ENCODE measurements at regions not wholly inside any gene's neighbourhood (a gene's known extent, or its start where the extent isn't known, plus 50 kb on each side); places are given as distances from the start of the nearest gene placed in this dataset.

GRCh38 chr1:164369698-164370365 lies 189.2 kb upstream of the PBX1 start:
- no peak for TF ChIP-seq ZBTB7A (IDR thresholded peaks at IDR 0.05; ENCODE audit: low read depth)

- 0 out of 2 replicates have a peak, but pooled peaks have one; percentile 24 for TF ChIP-seq TCF12 (IDR thresholded peaks at IDR 0.05; ENCODE audit: low read depth)
- TF ChIP-seq CEBPB (IDR thresholded peaks at IDR 0.05) = no peak
- peak; percentile 80 for TF ChIP-seq NFIC (IDR thresholded peaks at IDR 0.05)
- TF ChIP-seq MAX (IDR thresholded peaks at IDR 0.05) = no peak
- no peak for TF ChIP-seq TAF1 (IDR thresholded peaks at IDR 0.05; ENCODE audit: low read depth)
- no peak for TF ChIP-seq REST (IDR thresholded peaks at IDR 0.05; ENCODE audit: low read depth)
- no peak for TF ChIP-seq FOXM1 (IDR thresholded peaks at IDR 0.05; ENCODE audit: borderline replicate concordance, low read depth)
- peak; percentile 38 for TF ChIP-seq TEAD4 (IDR thresholded peaks at IDR 0.05)
- no peak for TF ChIP-seq CREB1 (IDR thresholded peaks at IDR 0.05; ENCODE audit: low read depth)
- no peak; the same call in 1 of the 2 replicates for TF ChIP-seq EP300 (IDR thresholded peaks at IDR 0.05; ENCODE audit: borderline replicate concordance)
- TF ChIP-seq EGR1 (IDR thresholded peaks at IDR 0.05) = no peak
Measured at GRCh38 chr1:164380893-164381292, 178.1 kb upstream of the PBX1 start.

- TF ChIP-seq CREB1 (IDR thresholded peaks at IDR 0.05; ENCODE audit: low read depth) (no peak), MAX (IDR thresholded peaks at IDR 0.05) (no peak), TAF1 (IDR thresholded peaks at IDR 0.05; ENCODE audit: low read depth) (no peak), TEAD4 (IDR thresholded peaks at IDR 0.05) (no peak), FOXM1 (IDR thresholded peaks at IDR 0.05; ENCODE audit: borderline replicate concordance, low read depth) (no peak), USF1 (IDR thresholded peaks at IDR 0.05) (no peak), REST (IDR thresholded peaks at IDR 0.05; ENCODE audit: low read depth) (no peak), EP300 (IDR thresholded peaks at IDR 0.05; ENCODE audit: borderline replicate concordance) (no peak), ZBTB7A (IDR thresholded peaks at IDR 0.05; ENCODE audit: low read depth) (no peak), NFIC (IDR thresholded peaks at IDR 0.05) (no peak), TCF12 (IDR thresholded peaks at IDR 0.05; ENCODE audit: low read depth) (no peak), EGR1 (IDR thresholded peaks at IDR 0.05) (no peak), RAD21 (IDR thresholded peaks at IDR 0.05; ENCODE audit: low read depth) (no peak), CEBPB (IDR thresholded peaks at IDR 0.05) (no peak), YY1 (IDR thresholded peaks at IDR 0.05; ENCODE audit: low read depth) (no peak)
Measured at GRCh38 chr1:164382384-164382783, 176.6 kb upstream of the PBX1 start.

- no peak for TF ChIP-seq MAX (IDR thresholded peaks at IDR 0.05)
- no peak for TF ChIP-seq EGR1 (IDR thresholded peaks at IDR 0.05)
- TF ChIP-seq FOXM1 (IDR thresholded peaks at IDR 0.05; ENCODE audit: borderline replicate concordance, low read depth) = no peak
- TF ChIP-seq CEBPB (IDR thresholded peaks at IDR 0.05) = no peak
- no peak for TF ChIP-seq NFIC (IDR thresholded peaks at IDR 0.05)
- no peak for TF ChIP-seq ZBTB7A (IDR thresholded peaks at IDR 0.05; ENCODE audit: low read depth)
- TF ChIP-seq CREB1 (IDR thresholded peaks at IDR 0.05; ENCODE audit: low read depth) = no peak
- no peak for TF ChIP-seq YY1 (IDR thresholded peaks at IDR 0.05; ENCODE audit: low read depth)
- TF ChIP-seq REST (IDR thresholded peaks at IDR 0.05; ENCODE audit: low read depth) = no peak
- no peak for TF ChIP-seq EP300 (IDR thresholded peaks at IDR 0.05; ENCODE audit: borderline replicate concordance)
- no peak for TF ChIP-seq TEAD4 (IDR thresholded peaks at IDR 0.05)
- no peak for TF ChIP-seq RAD21 (IDR thresholded peaks at IDR 0.05; ENCODE audit: low read depth)
- TF ChIP-seq USF1 (IDR thresholded peaks at IDR 0.05) = no peak
- TF ChIP-seq TAF1 (IDR thresholded peaks at IDR 0.05; ENCODE audit: low read depth) = no peak
- TF ChIP-seq TCF12 (IDR thresholded peaks at IDR 0.05; ENCODE audit: low read depth) = no peak
Measured at GRCh38 chr1:164384262-164384661, 174.7 kb upstream of the PBX1 start.
